Neural crest cell (in vitro differentiated cells): ENCODE measurements at regions not wholly inside any gene's neighbourhood (a gene's known extent, or its start where the extent isn't known, plus 50 kb on each side); places are given as distances from the start of the nearest gene placed in this dataset.

Experiments used
- DNase-seq: peaks from one replicate; pipeline ENCODE4 v3.0.0; 2021; ENCODE audit warnings: low read depth, mixed read lengths, low spot score
- H3K27ac Mint-ChIP-seq: one replicate; pipeline ENCODE4 v1.8.0; 2021; ENCODE audit warnings: mild to moderate bottlenecking, mixed read lengths; ENCODE audit not compliant: unreplicated experiment
- H3K27me3 Mint-ChIP-seq: 2 replicates; pipeline ENCODE4 v1.8.0; 2021; ENCODE audit warnings: low read depth, mild to moderate bottlenecking, mixed read lengths
- H3K36me3 Mint-ChIP-seq: 2 replicates; pipeline ENCODE4 v1.8.0; 2021; ENCODE audit warnings: low read depth, mild to moderate bottlenecking, mixed read lengths
- H3K4me1 Mint-ChIP-seq: 2 replicates; pipeline ENCODE4 v1.8.0; 2021; ENCODE audit warnings: mixed read lengths
- H3K4me3 Mint-ChIP-seq: one replicate; pipeline ENCODE4 v1.8.0; 2021; ENCODE audit warnings: mild to moderate bottlenecking, mixed read lengths
- H3K9me3 Mint-ChIP-seq: 2 replicates; pipeline ENCODE4 v1.8.0; 2021; ENCODE audit warnings: mixed read lengths
- TF ChIP-seq, protein P1 (sequence below): fragments of 200-600 bp; sonication (generic); conservative IDR thresholded peaks from 2 replicates; pipeline ENCODE4 v1.5.0; 2021; ENCODE audit warnings: antibody characterized with exemption, mild to moderate bottlenecking

DNA sequence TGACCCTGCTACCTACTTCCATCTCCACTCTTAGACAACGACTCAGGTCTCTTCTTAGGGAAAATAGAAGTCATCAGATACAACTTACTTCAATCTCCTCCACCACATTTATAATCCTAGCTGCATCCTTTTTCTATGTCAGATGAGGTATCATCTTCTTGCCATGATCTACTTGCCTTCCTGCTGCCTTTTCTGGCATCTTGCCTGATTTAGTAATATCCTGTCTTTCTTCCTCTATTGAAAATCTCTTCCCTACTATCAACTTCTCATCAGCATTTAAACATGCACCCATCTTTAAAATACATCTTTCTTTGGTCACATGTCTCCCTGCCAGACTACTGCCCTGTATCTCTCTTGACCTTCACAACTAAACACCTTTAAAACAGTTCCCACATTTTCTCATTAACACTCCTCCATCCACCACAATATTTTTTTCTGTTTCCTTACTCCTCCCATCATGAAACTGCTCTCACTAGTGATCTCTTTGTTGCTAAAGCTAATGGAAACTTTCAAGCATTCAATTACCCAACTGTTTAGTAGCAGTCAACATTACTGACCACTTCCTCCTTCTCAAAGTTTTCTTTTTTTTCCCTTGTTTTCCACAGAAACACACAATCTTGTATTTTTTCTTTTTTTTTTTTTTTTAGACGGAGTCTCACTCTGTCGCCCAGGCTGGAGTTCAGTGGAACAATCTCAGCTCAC lies 100.8 kb upstream of the CXorf66 start:
- no peak overlapping the region for H3K27ac Mint-ChIP-seq
- H3K9me3 Mint-ChIP-seq = peaks cover 3% of the 10 kb centered on the region
- TF ChIP-seq, protein P1, sequence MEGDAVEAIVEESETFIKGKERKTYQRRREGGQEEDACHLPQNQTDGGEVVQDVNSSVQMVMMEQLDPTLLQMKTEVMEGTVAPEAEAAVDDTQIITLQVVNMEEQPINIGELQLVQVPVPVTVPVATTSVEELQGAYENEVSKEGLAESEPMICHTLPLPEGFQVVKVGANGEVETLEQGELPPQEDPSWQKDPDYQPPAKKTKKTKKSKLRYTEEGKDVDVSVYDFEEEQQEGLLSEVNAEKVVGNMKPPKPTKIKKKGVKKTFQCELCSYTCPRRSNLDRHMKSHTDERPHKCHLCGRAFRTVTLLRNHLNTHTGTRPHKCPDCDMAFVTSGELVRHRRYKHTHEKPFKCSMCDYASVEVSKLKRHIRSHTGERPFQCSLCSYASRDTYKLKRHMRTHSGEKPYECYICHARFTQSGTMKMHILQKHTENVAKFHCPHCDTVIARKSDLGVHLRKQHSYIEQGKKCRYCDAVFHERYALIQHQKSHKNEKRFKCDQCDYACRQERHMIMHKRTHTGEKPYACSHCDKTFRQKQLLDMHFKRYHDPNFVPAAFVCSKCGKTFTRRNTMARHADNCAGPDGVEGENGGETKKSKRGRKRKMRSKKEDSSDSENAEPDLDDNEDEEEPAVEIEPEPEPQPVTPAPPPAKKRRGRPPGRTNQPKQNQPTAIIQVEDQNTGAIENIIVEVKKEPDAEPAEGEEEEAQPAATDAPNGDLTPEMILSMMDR = no peak
- H3K4me3 Mint-ChIP-seq = no peak overlapping the region
- no peaks in the 10 kb centered on the region for H3K4me1 Mint-ChIP-seq
- H3K27me3 Mint-ChIP-seq = no peaks in the 10 kb centered on the region
- H3K36me3 Mint-ChIP-seq = no peaks in the 10 kb centered on the region
- DNase-seq = no peak

DNA sequence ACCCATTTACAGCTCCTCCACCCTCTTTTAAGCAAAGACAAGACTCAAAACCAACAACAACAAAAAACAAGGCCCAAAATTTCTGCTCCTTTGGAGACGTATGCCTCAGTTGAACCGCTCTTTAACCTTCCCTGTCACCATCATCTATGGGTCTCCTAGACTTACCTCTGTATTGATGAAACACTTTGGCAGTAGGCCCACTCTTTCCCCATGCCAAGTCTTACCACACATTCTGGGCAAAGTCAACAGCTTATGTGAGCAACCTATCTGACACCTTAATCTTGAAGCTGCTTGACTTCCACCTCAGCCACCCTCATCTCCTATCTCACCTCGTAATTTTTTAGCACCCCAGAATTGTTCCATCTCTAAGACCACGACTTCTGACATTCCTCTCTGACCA lies 99.7 kb upstream of the CXorf66 start:
- TF ChIP-seq, protein P1 = no peak
- Mint-ChIP-seq H3K4me3 (no peak overlapping the region), H3K27ac (no peak overlapping the region), H3K27me3 (no peaks in the 10 kb centered on the region), H3K9me3 (peaks cover 3% of the 10 kb centered on the region), H3K36me3 (no peaks in the 10 kb centered on the region), H3K4me1 (peaks cover 3% of the 10 kb centered on the region)
- DNase-seq = no peak

DNA sequence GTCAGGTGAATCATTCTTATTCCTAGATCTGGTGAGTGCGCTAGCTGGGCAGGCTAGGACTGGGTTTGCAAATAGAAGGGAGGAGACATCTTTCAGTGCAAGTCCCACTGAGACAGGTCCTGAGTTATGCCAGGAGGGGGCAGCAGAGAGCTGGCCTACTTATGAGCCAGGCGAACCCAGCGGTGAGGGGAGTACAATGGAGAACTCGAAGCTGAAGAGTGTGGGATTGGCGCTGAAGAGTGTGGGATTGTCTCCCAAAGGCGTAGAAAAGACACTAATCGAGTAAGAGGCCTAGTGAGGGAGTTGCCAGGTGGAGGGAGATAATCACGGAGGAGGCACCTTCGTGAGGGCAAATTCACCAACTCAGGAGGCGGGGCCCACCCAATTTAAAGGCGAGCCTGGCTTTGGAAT lies 91.7 kb upstream of the CXorf66 start:
- TF ChIP-seq, protein P1 = peak; percentile 95
- Mint-ChIP-seq H3K4me3 (peak overlapping the region; percentile 2), H3K27me3 (peaks cover 8% of the 10 kb centered on the region), H3K9me3 (no peaks in the 10 kb centered on the region), H3K4me1 (peaks cover 35% of the 10 kb centered on the region), H3K36me3 (no peaks in the 10 kb centered on the region), H3K27ac (no peak overlapping the region)
- DNase-seq = peak; percentile 91

DNA sequence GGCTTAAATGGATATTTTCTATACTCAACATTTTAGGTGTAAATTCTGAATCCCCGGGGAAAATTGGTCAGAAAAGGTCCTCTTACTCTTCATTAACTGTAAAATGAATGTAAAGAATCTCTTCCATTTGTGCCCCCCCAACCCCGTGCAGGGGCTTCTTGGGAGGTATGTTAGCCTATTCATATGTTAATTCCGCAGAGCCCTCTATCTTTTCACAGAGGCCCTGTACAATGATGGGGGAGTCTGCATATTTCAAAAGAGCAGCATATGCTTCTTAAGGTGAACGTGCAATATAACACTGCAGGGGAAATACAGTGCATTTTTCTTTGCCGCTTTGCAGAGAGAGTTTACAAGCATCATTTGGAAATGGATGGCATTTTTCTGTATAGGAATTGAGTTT lies 88.5 kb upstream of the CXorf66 start:
- peaks cover 8% of the 10 kb centered on the region for H3K27me3 Mint-ChIP-seq
- no peak overlapping the region for H3K27ac Mint-ChIP-seq
- H3K4me1 Mint-ChIP-seq = peaks cover 39% of the 10 kb centered on the region
- no peaks in the 10 kb centered on the region for H3K9me3 Mint-ChIP-seq
- no peak for DNase-seq
- no peak overlapping the region for H3K4me3 Mint-ChIP-seq
- H3K36me3 Mint-ChIP-seq = no peaks in the 10 kb centered on the region
- TF ChIP-seq, protein P1 = no peak

DNA sequence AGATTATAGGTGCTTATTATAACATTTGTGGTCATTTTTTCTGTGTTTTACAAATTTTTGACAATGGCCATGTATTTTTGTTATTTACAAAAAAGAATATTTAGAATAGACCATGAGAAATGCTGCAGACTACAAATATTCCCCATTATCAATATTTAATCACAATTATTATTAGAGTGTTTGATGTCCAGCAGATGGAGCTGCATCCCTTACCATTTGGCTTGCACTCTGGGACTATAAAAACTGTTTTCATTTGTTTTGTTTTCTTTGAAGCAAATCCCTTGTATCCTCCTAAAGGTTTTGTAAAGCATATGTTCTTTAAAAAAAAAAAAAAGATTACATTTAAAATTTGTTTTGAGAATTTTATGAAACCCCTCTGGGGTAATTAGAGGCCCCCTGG lies 85.6 kb upstream of the CXorf66 start:
- H3K9me3 Mint-ChIP-seq = no peaks in the 10 kb centered on the region
- DNase-seq = peak; percentile 14
- H3K4me1 Mint-ChIP-seq = peaks cover 23% of the 10 kb centered on the region
- no peak overlapping the region for H3K4me3 Mint-ChIP-seq
- peaks cover 4% of the 10 kb centered on the region for H3K27me3 Mint-ChIP-seq
- no peak overlapping the region for H3K27ac Mint-ChIP-seq
- no peaks in the 10 kb centered on the region for H3K36me3 Mint-ChIP-seq
- TF ChIP-seq, protein P1 = peak; percentile 79
